Umbilical cord (tissue), 1 donor: ENCODE measurements at regions not wholly inside any gene's neighbourhood (a gene's known extent, or its start where the extent isn't known, plus 50 kb on each side); places are given as distances from the start of the nearest gene placed in this dataset.

Source experiments
- DNase-seq: peaks from one replicate; pipeline ENCODE4 v3.0.0-alpha.2; 2015; ENCODE audit warnings: low spot score

- no peak for DNase-seq
These were observed 331.0 kb upstream of the RGMB start for GRCh38 chr5:98442448-98442847.

- no peak for DNase-seq
These were observed 329.6 kb upstream of the RGMB start for GRCh38 chr5:98443881-98444280.

- no peak for DNase-seq
These were observed 320.2 kb upstream of the RGMB start for GRCh38 chr5:98453296-98453695.

- no peak for DNase-seq
These were observed 319.1 kb upstream of the RGMB start for GRCh38 chr5:98454407-98454806.

- DNase-seq = no peak
These were observed 318.6 kb upstream of the RGMB start for GRCh38 chr5:98454904-98455303.

GRCh38 chr5:98455665-98456064, 317.8 kb upstream of the RGMB start:
- no peak for DNase-seq

- no peak for DNase-seq
These were observed 315.5 kb upstream of the RGMB start for GRCh38 chr5:98458004-98458403.

GRCh38 chr5:98458726-98459125, 314.7 kb upstream of the RGMB start:
- no peak for DNase-seq

- DNase-seq = no peak
These were observed 312.9 kb upstream of the RGMB start for GRCh38 chr5:98460536-98460935.

- peak; percentile 11 for DNase-seq
These were observed 312.0 kb upstream of the RGMB start for GRCh38 chr5:98461485-98461884.

- DNase-seq = no peak
These were observed 310.2 kb upstream of the RGMB start for GRCh38 chr5:98463222-98463621.

- DNase-seq = no peak
These were observed 309.8 kb upstream of the RGMB start for GRCh38 chr5:98463676-98464075.

GRCh38 chr5:98464737-98465330, 308.6 kb upstream of the RGMB start:
- DNase-seq = no peak

- peak; percentile 11 for DNase-seq
These were observed 305.1 kb upstream of the RGMB start for GRCh38 chr5:98468188-98468869.

- no peak for DNase-seq
These were observed 302.7 kb upstream of the RGMB start for GRCh38 chr5:98470747-98471146.

- DNase-seq = no peak
These were observed 302.0 kb upstream of the RGMB start for GRCh38 chr5:98471458-98471857.

- no peak for DNase-seq
These were observed 299.2 kb upstream of the RGMB start for GRCh38 chr5:98474216-98474615.

GRCh38 chr5:98474782-98475181, 298.7 kb upstream of the RGMB start:
- DNase-seq = no peak

- no peak for DNase-seq
These were observed 290.9 kb upstream of the RGMB start for GRCh38 chr5:98482321-98483300.

- DNase-seq = no peak
These were observed 290.2 kb upstream of the RGMB start for GRCh38 chr5:98483301-98483685.

GRCh38 chr5:98489021-98489420, 284.4 kb upstream of the RGMB start:
- no peak for DNase-seq

GRCh38 chr5:98490348-98490747, 283.1 kb upstream of the RGMB start:
- no peak for DNase-seq

- DNase-seq = no peak
These were observed 281.2 kb upstream of the RGMB start for GRCh38 chr5:98492258-98492657.
